Right lobe of liver (tissue), 4 donors: ENCODE measurements at regions not wholly inside any gene's neighbourhood (a gene's known extent, or its start where the extent isn't known, plus 50 kb on each side); places are given as distances from the start of the nearest gene placed in this dataset.

Experiments
- POLR2A ChIP-seq: fragments of 450-650 bp; IDR thresholded peaks from one replicate; pipeline ENCODE4 v1.6.1; 2017; ENCODE audit warnings: antibody characterized with exemption, mild to moderate bottlenecking
- TF ChIP-seq, protein P1 (sequence below), 4 donors: fragments of 200-600 bp in 3 of 4; fragments of 450-650 bp in 1 of 4; IDR thresholded peaks; one replicate each; pipeline versions ENCODE4 v1.5.1 to v1.8.0; 2016 to 2022; ENCODE audit warnings: antibody characterized with exemption in 4 of 4, mild to moderate bottlenecking in 2 of 4
- donor health status: DM: no; HTN: no; CAD: no.
- donor health status: DM: no; HTN: no; CAD: no.
- donor health status: DM: no; HTN: yes; CAD: no.

- TF ChIP-seq, protein P1, sequence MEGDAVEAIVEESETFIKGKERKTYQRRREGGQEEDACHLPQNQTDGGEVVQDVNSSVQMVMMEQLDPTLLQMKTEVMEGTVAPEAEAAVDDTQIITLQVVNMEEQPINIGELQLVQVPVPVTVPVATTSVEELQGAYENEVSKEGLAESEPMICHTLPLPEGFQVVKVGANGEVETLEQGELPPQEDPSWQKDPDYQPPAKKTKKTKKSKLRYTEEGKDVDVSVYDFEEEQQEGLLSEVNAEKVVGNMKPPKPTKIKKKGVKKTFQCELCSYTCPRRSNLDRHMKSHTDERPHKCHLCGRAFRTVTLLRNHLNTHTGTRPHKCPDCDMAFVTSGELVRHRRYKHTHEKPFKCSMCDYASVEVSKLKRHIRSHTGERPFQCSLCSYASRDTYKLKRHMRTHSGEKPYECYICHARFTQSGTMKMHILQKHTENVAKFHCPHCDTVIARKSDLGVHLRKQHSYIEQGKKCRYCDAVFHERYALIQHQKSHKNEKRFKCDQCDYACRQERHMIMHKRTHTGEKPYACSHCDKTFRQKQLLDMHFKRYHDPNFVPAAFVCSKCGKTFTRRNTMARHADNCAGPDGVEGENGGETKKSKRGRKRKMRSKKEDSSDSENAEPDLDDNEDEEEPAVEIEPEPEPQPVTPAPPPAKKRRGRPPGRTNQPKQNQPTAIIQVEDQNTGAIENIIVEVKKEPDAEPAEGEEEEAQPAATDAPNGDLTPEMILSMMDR (IDR thresholded peaks at IDR 0.05), result no peak
- no peak for TF ChIP-seq POLR2A
Measured at GRCh38 chr10:37638569-37638968, 218.8 kb downstream of the ZNF248 start.
